IMR-90 (cell line): ENCODE measurements at regions not wholly inside any gene's neighbourhood (a gene's known extent, or its start where the extent isn't known, plus 50 kb on each side); places are given as distances from the start of the nearest gene placed in this dataset.

Source experiments
- CEBPB ChIP-seq: IDR thresholded peaks from 2 replicates; pipeline ENCODE4 v1.6.1; 2012; ENCODE audit warnings: low read depth, low read length, improper control_type of control experiment
- CTCF ChIP-seq: conservative IDR thresholded peaks from 2 replicates; pipeline ENCODE4 v1.5.1; 2012; ENCODE audit warnings: mild to moderate bottlenecking, low read depth, low read length, improper control_type of control experiment
- ELK1 ChIP-seq: fragments of 150-350 bp; IDR thresholded peaks from 2 replicates; pipeline ENCODE4 v1.6.1; 2016; ENCODE audit warnings: low read depth, mild to moderate bottlenecking, low read length, moderate library complexity, borderline replicate concordance
- FOS ChIP-seq: fragments of 150-350 bp; IDR thresholded peaks from 2 replicates; pipeline ENCODE4 v1.6.1; 2016; ENCODE audit warnings: low read depth, low read length
- MAZ ChIP-seq: IDR thresholded peaks from 2 replicates; pipeline ENCODE4 v1.6.1; 2012; ENCODE audit warnings: low read depth, mild to moderate bottlenecking, low read length, improper control_type of control experiment, moderate library complexity, borderline replicate concordance
- MXI1 ChIP-seq: IDR thresholded peaks from 2 replicates; pipeline ENCODE4 v1.6.1; 2012; ENCODE audit warnings: low read depth, mild to moderate bottlenecking, low read length, moderate library complexity, borderline replicate concordance
- NFE2L2 ChIP-seq: fragments of 150-350 bp; IDR thresholded peaks from 2 replicates; pipeline ENCODE4 v1.6.1; 2016; ENCODE audit warnings: low read depth, mild to moderate bottlenecking, low read length
- POLR2A ChIP-seq: IDR thresholded peaks from 2 replicates; pipeline ENCODE4 v1.6.1; 2012; ENCODE audit warnings: mild to moderate bottlenecking, low read depth, low read length
- RAD21 ChIP-seq: IDR thresholded peaks from 2 replicates; pipeline ENCODE4 v1.6.1; 2012; ENCODE audit warnings: low read length, improper control_type of control experiment
- RFX5 ChIP-seq: IDR thresholded peaks from 2 replicates; pipeline ENCODE4 v1.8.0; 2012; ENCODE audit warnings: low read depth, mild to moderate bottlenecking, low read length, moderate library complexity
- SMC3 ChIP-seq: fragments of 150-350 bp; IDR thresholded peaks from 2 replicates; pipeline ENCODE4 v1.6.1; 2016; ENCODE audit warnings: low read depth, mild to moderate bottlenecking, antibody characterized with exemption, low read length, moderate library complexity
- USF2 ChIP-seq: fragments of 150-350 bp; IDR thresholded peaks from 2 replicates; pipeline ENCODE4 v1.6.1; 2017; ENCODE audit warnings: mild to moderate bottlenecking, antibody characterized with exemption, low read length, low read depth

- TF ChIP-seq CTCF (0 out of 2 replicates have a peak, but pooled peaks have one; percentile 9), RAD21 (no peak), USF2 (no peak), POLR2A (no peak), MAZ (no peak), FOS (no peak), MXI1 (no peak), NFE2L2 (no peak), SMC3 (no peak), RFX5 (no peak), ELK1 (no peak), CEBPB (no peak)
Measured at GRCh38 chr2:146677280-146677679, 1167.5 kb upstream of the ACVR2A start.
